T-helper 1 cell (primary cell): ENCODE measurements at regions not wholly inside any gene's neighbourhood (a gene's known extent, or its start where the extent isn't known, plus 50 kb on each side); places are given as distances from the start of the nearest gene placed in this dataset.
"Not testable (repeated sequence)": the region's sequence is repeated elsewhere in the genome, so short reads cannot be mapped to it uniquely, and the experiment has no call there.

ENCODE experiments used
- DNase-seq, 5 donors: peaks; one replicate each; pipeline ENCODE4 v3.0.0-alpha.2; 2012 to 2020

DNA sequence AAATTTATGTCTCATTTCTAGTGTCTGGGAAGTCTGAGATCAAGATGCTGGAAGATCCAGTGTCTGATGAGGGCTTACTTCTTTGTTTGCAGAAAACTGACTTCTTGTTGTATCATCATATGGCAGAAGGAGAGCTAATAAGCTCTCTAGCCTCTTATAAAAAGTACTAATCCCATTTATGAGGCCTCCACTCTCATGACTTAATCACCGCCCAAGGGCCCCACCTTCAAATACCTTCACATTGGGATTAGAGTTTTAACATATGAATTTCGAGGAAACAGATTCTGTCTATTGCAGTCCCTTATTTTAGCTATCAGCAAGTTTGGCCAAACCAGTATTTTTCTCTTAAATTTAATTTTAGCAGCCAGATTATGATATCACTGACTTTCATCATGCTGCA lies 150.2 kb upstream of the TMPRSS15 start:
- DNase-seq: no peak

DNA sequence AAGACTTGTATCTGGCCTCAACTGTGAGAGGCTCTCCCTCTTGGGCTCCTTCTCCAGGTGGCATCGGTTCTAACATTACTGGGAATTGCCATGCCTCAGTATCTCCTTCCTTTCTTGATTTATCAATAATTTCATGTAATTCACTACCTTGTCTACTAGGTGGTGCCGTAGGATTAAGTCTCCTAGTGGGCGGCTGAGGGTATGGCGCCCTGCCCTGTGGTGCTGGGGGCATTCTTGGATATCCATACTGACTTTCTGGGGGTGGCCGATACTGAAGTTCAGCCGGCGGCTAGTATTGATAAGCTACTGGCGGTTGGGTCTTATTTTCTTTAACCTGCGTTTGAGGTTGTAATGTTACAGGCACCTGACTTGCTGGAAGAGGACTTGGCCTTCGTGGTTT lies 164.2 kb upstream of the TMPRSS15 start:
- DNase-seq: not testable (repeated sequence)

DNA sequence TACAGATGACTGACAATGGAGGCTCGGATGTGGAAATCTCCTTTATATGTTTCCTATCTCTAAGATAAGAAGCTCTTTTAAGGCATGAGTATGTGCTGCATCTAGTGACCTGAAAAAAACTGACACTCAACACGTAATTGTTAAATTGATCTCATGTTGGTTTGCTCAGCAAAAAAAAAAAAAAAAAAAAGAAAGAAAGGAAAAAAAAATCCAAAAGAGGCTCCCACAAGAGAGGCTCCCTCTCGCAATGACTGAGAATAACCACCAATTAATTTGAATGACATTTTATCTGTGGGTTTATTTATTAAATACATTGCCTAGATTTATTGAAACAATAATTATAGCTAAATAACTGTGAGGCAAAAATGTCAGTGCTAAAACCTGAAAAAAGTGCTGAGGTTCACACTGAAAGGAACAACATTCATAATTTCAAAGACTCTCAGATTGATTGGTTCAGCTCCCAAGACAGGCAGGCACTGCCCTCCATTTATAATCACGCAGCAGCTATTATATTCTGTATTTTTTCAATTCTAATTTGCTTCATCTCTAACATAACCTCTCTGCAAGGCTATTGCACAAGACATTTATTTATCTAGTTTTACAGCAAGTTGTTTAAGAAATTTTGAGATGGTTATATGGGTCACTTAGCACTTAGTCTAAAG lies 184.5 kb upstream of the TMPRSS15 start:
- no peak for DNase-seq

DNA sequence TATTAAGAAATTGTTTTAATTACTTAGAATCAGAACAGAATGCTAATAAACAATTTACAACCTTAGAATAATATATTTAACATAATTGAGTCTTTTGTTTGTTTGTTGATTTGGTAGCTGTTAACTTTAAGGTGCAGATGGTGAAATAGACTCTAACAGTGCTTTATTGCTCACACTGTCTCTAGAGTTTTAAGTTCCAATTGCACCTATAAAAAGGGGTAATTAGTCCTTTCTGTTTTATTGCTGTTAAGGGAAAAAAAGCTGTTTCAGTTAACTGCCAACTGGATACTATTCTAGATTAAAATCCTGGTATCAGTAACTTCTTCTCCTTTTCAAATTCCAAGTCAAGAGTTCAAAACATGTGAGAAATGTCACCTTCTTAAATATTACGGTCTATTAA lies 197.6 kb upstream of the TMPRSS15 start:
- no peak for DNase-seq

DNA sequence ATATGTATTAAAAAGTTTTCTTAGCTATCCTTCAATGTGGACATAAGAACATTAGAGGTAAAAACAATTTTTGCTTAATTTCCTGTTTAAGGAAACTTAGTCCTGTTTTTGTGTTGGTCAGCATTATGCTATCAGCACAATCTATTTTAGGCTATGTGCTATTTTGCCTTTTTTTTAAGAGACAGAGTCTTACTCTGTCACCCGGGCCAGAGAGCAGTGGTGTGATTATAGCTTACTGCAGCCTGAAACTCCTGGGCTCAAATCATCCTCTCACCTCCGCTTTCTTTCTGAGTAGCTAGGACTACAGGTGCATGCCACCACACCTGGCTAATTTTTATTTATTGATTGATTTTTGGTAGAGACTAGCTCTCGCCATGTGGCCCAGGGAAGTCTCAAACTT lies 199.1 kb upstream of the TMPRSS15 start:
- DNase-seq: no peak

DNA sequence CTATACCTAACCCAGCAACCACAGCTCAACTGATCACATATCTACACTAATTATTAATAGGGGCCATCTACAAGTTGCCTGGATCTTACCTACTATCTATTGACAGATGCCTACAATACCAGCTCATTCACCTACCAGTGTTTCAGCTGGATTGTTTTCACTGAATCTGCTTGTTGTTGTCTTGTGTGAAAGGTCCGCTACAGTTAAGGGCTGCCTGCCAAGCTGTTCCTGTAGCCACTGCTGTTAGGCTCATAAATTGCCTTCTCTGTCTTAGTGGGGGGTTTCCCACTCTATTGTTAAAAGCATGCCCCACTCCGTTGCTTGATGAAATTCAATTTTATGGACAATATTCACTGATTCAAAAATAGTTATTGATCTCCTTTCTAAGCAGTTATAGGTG lies 199.7 kb upstream of the TMPRSS15 start:
- DNase-seq: no peak

DNA sequence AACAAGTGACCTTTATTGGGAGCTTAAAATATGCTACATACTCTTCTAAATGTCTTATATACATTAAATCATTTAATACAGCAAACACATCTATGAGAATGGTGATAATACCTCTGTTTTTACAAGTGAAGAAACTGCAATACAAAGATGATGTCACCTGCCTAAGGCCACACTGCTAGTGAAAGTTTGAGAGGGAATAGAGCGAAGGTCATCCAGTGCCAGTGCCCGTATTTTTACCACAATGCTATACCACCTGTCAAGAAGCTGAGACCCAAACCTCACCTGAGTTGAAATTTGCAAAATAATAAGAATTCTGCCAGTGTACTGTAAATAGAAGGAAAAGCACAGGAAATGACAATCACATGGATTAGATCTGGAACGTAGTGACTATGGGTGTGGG lies 200.4 kb upstream of the TMPRSS15 start:
- DNase-seq: no peak

DNA sequence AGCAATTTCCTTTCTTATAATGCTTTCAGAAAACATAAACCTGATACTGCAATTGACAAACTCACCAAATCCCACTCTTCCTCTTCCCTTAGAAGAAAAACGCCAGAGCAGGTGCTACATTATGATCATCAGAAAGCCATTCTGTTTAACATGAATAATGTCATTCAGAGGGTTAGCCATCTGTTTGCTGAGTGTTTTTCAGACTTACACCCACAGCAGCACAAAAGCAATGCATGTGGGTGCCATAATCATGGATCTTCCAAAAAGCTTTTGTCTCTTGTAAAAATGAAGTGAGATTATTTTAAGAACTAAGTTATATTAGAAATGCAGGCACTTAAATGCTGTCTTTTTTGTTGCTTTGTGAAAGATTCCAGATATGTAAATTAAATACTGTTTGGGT lies 204.6 kb upstream of the TMPRSS15 start:
- DNase-seq: no peak

DNA sequence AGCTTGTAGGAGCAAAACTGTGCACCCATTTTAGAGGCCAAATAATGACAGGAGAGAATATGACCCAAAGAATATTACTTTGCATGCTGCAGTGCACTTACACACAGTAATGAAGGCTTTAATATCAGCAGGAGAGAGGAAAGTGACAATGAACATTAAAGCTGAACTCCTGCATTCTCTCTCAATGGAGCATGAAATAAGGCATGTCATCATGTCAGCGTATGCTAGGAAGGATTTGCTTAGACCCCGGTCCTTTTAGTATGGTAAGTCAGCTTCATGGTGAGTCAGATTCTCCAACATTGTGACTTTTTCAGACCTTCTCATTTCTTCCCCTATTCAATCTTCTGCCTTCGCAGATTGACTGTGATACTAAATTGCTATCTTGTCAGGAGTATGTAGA lies 210.7 kb upstream of the TMPRSS15 start:
- no peak for DNase-seq

DNA sequence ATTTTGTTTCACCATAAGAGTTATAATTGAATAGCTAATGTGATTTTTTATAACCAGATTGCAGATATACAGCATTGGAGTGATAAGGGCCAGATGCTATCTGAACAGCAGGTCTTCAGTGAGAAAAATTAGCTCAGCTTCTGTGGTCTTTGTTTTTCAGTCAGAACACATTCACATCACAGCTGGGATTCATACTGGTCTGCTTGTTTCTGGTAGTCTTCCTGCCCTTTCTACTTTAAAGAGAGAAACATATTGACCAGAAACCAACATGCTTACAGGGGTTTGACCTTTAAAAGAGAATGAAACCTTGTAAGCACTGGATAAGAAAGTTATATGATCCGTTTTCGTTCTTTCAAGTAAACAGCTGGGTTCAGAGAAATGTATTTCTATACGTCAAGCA lies 213.7 kb upstream of the TMPRSS15 start:
- DNase-seq: no peak

DNA sequence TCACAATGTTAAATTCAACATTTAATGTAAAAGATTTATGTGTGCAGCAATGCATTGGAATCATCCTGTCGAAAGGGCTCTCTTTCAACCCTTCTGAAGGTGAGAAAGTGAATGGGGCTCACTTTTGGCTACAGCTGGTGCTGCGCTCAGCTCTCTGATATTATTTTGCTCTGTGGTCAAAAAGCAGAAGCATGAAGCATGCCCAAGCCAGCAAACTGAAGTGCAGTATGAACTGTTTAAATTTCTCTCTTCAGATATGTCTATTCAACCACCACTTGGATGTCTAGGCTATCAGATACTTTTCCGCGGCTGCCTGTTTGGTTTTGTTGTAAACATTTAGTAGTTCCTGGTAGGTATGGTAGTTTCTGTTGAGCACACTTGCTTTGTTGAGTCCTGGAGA lies 216.9 kb upstream of the TMPRSS15 start:
- no peak for DNase-seq

DNA sequence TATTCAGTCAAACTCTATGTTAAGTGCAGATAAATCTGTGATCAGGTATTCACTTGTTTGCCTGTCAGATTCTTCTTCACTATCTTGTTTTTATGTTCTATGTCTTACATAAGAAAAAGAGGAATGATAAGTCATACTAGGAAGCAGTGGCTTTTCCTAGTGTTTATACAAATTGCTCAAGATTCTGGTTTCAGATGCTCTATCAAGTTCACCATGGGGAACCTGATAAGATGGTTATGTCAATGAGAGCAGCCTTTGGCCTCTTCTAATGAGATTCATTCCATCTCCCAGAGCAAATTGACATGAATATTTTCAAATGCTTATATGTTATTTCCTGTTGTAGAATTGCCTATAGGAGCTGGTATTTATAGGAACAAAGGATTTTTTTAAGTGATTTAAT lies 218.8 kb upstream of the TMPRSS15 start:
- DNase-seq: no peak

DNA sequence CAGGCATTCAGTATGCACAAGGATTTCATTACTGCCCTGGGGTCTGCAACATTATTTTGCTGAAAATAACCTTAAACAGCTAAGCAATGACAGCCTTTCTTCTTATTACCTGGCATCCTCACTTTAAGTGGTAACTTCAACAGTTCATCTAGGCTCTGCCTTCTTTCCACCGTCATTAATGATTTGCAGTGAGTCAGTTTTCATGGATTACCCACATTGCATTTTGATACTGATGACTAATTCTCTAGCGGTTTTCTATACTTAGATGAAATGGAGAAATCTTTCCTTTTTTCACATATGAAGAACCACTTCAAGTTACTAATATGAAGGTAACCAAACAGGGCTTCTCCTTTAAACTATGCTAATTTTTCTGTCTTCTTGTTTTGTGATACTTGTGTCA lies 226.9 kb upstream of the TMPRSS15 start:
- DNase-seq: no peak

DNA sequence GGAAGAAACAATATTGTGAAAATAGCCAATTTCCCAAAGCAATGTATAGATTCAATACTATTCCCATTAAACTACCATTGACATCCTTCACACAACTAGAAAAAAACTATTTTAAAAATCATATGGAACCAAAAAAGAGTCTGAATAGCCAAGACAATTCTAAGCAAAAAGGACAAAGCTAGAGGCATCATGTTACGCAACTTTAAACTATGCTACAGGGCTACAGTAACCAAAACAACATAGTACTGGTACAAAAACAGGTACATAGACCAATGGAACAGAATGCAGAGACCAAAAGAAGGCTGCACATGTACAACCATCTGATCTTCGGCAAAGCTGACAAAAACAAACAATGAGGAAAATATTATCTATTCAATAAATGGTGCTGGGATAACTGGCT lies 233.3 kb upstream of the TMPRSS15 start:
- no peak for DNase-seq

DNA sequence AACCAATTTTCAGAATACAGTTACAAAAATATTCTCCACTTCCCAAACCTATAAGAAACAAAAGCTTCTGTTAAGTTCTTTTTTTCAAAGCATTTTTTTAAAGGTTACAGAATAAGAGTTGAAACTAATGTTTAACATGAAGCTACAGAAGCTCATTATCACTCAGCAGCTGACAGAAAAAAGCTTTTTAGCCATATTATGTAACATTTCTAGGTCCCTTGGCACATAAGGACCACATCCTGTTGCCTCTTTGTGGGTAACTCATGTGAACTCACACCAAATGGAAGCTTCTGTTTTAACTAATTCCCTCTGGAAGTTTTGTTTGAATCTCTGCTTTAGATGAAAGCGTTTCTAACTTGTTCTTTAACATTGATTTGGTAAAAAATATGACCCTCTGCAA lies 242.5 kb upstream of the TMPRSS15 start:
- DNase-seq: no peak

DNA sequence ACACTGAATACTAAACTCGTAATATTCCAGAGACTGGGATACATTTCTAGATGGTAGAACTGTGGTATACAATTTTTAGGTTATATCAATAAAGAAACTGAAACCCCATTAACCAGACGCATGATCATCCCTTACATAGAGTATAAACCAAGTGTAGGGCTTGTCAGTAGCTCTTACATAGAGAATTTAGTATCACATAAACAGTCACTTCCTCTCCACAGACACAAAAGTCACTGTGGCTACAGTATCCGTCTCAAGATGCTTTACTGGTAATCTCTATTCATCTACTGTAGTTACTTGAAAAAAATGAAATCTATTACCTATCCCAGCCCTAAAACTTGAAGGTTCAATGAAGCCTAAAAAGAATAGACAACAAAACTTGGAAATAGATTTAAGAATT lies 252.3 kb upstream of the TMPRSS15 start:
- no peak for DNase-seq

DNA sequence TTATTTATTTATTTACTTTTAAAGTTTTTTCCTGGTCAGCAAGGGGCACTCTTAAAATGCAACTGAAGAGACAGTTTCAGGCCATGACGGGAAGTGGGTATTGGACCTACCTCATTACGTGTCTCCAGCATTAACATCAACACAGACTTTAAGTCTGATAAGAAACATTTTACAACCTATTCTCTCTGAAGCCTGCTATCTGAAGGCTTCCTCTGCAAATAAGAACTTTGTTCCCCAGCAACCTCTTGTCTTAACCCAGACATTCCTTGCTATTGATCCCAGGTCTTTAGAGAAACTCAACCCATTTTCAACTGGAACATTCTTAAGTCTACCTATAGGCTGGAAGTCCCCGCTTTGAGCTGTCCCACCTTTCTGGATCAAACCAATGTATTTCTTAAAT lies 258.3 kb upstream of the TMPRSS15 start:
- no peak for DNase-seq

DNA sequence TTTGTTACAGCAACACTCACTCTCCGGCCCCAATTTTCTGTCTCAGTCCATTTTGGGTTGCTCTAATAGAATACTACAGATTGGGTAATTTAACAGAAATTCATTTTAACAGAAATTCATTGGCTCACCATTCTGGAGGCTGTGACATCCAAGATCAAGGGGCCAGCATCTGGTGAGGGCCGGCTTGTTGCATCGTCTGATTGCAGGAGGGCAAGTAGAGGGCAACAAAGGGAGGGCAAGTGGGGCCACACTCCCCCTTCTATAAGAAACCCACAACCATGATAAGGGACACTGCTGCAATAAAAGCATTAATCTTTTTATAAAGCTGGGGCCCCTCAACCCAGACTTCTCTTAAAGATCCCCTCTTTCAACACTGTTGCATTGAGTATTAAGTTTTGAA lies 260.1 kb upstream of the TMPRSS15 start:
- no peak for DNase-seq

DNA sequence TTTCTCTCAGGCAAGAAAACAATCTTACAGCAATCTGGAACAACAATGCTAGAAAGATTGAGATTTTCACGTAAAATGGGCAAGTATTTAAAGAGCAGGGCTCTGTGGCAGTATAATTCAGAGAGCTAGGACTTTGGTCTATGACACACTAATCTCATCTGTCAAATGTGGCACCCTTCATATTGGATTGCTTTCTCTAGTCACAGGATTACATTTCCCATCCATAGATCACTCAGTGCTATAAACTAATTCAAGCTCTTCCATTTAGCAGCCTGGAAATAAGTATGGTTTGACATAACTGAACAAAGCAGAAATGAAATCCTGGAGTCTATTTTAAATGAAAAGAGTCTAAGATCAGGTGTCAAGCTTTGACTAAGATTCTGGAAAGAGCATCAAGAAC lies 263.1 kb upstream of the TMPRSS15 start:
- no peak for DNase-seq

DNA sequence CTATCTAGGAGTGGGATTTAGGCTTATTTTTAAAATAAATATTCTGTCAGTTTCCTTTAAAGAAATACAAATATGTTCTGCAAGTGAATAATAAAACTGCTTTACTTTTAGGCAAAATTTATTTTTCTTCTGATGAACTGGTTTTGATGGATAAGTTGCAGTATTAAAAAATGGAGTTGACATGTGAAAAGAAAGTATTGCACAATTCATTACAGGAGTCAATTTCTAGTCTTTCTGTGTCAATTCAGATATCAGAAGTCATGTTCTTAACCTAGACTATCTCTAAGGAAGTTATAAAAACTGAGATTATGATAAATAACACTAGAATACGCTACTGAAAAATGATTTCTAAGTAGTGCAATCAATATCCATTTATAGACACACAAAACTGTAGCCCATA lies 270.2 kb upstream of the TMPRSS15 start:
- no peak for DNase-seq

DNA sequence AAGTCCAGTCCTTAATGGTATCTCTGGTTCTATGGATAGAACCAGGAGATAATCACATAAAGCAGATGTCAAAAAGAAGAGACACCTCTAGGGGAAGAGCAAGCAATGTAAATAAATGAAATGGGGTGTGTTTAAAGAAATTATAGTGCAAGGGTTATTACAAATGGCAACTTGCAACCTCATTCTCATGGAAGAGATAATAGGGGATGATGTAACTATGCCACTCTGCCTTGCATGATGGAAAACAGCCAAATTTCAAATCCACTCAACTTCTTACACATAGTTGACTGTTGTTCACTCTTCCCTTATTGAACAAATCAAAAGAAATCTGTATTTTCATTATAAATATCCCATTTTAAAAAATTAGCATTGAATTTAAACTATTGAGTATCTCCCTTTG lies 274.0 kb upstream of the TMPRSS15 start:
- no peak for DNase-seq

DNA sequence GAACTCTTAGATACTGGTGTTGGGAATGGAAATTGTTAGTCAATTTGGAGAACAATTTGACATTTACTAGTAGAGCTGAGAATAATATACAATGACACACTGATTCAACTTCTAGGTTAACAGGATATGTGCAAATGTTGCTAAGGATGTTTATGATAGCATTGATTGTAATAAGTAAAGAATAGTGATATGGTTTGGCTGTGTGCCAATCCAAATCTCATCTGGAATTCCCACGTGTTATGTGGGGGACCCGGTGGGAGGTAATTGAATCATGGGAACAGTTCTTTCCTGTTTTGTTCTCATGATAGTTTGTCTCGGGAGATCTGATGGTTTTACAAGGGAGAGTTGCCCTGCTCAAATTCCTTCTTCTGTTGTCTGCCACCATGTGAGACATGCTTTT lies 302.4 kb upstream of the TMPRSS15 start:
- DNase-seq: no peak

DNA sequence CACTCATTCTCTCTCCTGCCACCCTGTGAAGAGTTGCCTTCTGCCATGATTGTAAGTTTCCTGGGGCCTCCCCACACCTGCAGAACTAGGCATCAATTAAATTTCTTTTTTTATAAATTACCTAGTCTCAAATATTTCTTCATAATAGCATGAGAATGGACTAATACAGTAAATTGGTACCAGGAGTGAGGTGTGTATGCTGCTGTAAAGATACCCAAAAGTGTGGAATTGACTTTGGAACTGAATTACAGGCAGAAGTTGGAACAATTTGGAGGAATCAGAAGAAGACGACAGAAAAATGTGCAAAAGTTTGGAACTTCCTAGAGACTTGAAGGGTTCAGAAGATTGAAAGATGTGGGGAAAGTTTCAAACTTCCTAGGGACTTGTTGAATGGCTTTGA lies 308.1 kb upstream of the TMPRSS15 start:
- no peak for DNase-seq

DNA sequence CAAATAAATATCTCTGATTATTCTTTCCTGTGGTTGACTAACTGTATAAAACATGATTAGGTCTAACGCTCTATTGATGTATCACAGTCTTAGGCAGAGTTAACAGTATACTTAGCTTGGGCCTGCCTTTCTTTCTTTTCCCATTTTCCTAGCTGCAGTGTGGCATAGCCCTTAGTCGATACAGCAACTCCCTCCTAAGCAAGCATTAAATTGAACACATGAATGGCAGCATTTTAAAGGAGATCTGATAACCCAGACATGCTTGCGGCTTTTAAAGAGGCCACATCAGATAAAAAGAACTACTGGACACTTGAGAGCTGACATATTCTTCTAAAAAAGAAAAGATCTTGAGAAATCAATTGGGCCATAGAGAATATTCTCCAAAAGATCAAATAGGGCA lies 312.0 kb upstream of the TMPRSS15 start:
- no peak for DNase-seq

DNA sequence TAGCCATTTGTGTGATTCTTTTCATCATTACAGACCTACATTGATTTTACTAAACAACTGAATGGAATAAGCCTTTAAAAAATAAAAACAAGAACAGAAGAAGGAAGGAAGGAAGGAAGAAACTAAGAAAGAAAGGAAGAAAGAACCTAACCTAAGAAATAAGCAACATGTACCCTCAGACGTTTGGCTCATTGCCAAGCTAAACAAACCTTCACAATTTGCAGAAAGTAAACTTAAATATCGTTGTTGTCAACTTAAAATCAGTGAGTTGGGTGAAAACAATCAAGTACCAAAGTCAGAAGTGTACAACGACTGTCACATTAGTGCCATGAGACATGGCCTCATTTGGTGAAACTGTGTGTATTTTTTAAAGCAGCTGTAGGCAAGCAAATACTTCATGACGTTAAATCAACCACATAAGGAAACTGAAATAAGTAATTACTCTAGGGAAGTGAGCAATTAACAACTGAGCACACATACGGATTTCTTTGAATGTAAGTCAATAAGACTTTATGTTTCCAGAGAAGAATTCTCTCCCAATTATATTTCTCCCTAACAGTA lies 313.1 kb upstream of the TMPRSS15 start:
- no peak for DNase-seq
